Stimulated activated naive CD8-positive, alpha-beta T cell treated with anti-CD3 and anti-CD28 coated beads, Interleukin-15, Interleukin-2, amounts not matched to agents 100 U/mL and 50 U/mL, for 24 hours (primary cell): ENCODE measurements at regions not wholly inside any gene's neighbourhood (a gene's known extent, or its start where the extent isn't known, plus 50 kb on each side); places are given as distances from the start of the nearest gene placed in this dataset.

Experiments
- ATAC-seq: fragments of 150-1000 bp; cut with Tn5 transposase; one replicate; pipeline ENCODE4 v1.10.0; 2021
- DNase-seq: peaks from one replicate; pipeline ENCODE4 v3.0.0; 2021

GRCh38 chr13:22235285-22235949 is 564.5 kb downstream of the FGF9 start:
- DNase-seq = peak; percentile 19
- peak; percentile 87 for ATAC-seq

- DNase-seq = no peak
- ATAC-seq = peak; percentile 8
These were observed 565.0 kb downstream of the FGF9 start for GRCh38 chr13:22235950-22236290.

GRCh38 chr13:22238269-22238668 is 567.4 kb downstream of the FGF9 start:
- DNase-seq = no peak
- ATAC-seq = no peak

- no peak for ATAC-seq
These were observed 569.8 kb downstream of the FGF9 start for GRCh38 chr13:22240716-22241115.

GRCh38 chr13:22243469-22244163 is 572.7 kb downstream of the FGF9 start:
- DNase-seq = no peak
- no peak for ATAC-seq

More at GRCh38 chr13:22240716-22241115, 569.8 kb downstream of the FGF9 start:
- DNase-seq = no peak

- ATAC-seq (no peak), DNase-seq (no peak)
These were observed 581.5 kb downstream of the FGF9 start for GRCh38 chr13:22252281-22252830.

GRCh38 chr13:22253107-22253506 is 582.2 kb downstream of the FGF9 start:
- DNase-seq (no peak), ATAC-seq (no peak)

GRCh38 chr13:22256111-22256639 is 585.3 kb downstream of the FGF9 start:
- ATAC-seq (no peak), DNase-seq (no peak)

GRCh38 chr13:22262001-22262885 is 591.4 kb downstream of the FGF9 start:
- ATAC-seq = no peak
- no peak for DNase-seq

GRCh38 chr13:22263185-22263584 is 592.3 kb downstream of the FGF9 start:
- DNase-seq (no peak), ATAC-seq (no peak)

- DNase-seq = no peak
- no peak for ATAC-seq
These were observed 594.7 kb downstream of the FGF9 start for GRCh38 chr13:22265563-22265962.

GRCh38 chr13:22270881-22271280 is 600.0 kb downstream of the FGF9 start:
- ATAC-seq (no peak), DNase-seq (no peak)

GRCh38 chr13:22271903-22272302 is 601.0 kb downstream of the FGF9 start:
- no peak for DNase-seq

GRCh38 chr13:22275393-22275792 is 604.5 kb downstream of the FGF9 start:
- DNase-seq (no peak), ATAC-seq (no peak)

More at GRCh38 chr13:22271903-22272302, 601.0 kb downstream of the FGF9 start:
- no peak for ATAC-seq

- no peak for ATAC-seq
- no peak for DNase-seq
These were observed 605.7 kb downstream of the FGF9 start for GRCh38 chr13:22276616-22277015.

GRCh38 chr13:22278336-22278929 is 607.6 kb downstream of the FGF9 start:
- ATAC-seq (no peak), DNase-seq (peak; percentile 76)

- ATAC-seq (no peak), DNase-seq (no peak)
These were observed 615.0 kb downstream of the FGF9 start for GRCh38 chr13:22285867-22286266.

- no peak for ATAC-seq
- no peak for DNase-seq
These were observed 615.5 kb downstream of the FGF9 start for GRCh38 chr13:22286338-22286737.

- ATAC-seq = no peak
These were observed 616.6 kb downstream of the FGF9 start for GRCh38 chr13:22287343-22287920.

GRCh38 chr13:22288496-22288895 is 617.6 kb downstream of the FGF9 start:
- ATAC-seq (no peak), DNase-seq (no peak)

More at GRCh38 chr13:22287343-22287920, 616.6 kb downstream of the FGF9 start:
- no peak for DNase-seq

GRCh38 chr13:22289711-22290110 is 618.8 kb downstream of the FGF9 start:
- DNase-seq (no peak), ATAC-seq (no peak)

- ATAC-seq (no peak), DNase-seq (no peak)
These were observed 627.7 kb downstream of the FGF9 start for GRCh38 chr13:22298530-22298929.
